Ovary (tissue), 3 donors: ENCODE measurements at regions not wholly inside any gene's neighbourhood (a gene's known extent, or its start where the extent isn't known, plus 50 kb on each side); places are given as distances from the start of the nearest gene placed in this dataset.

Experiments
- EP300 ChIP-seq: sonication (generic); formaldehyde crosslinking; IDR thresholded peaks from one replicate; pipeline ENCODE4 v1.6.1; 2017; ENCODE audit warnings: antibody characterized with exemption
- POLR2A ChIP-seq: fragments of 450-650 bp; IDR thresholded peaks from one replicate; pipeline ENCODE4 v1.6.1; 2017; ENCODE audit warnings: antibody characterized with exemption, mild to moderate bottlenecking, moderate library complexity
- TF ChIP-seq, protein P1 (sequence below), 3 donors: fragments of 450-650 bp in 2 of 3; fragments of 200-600 bp in 1 of 3; IDR thresholded peaks; one replicate each; pipeline versions ENCODE4 v1.5.1 to v1.8.0; 2016 to 2022; ENCODE audit warnings: antibody characterized with exemption in 3 of 3, mild to moderate bottlenecking in 1 of 3
- donor health status: DM: no; HTN: no; CAD: no.

DNA sequence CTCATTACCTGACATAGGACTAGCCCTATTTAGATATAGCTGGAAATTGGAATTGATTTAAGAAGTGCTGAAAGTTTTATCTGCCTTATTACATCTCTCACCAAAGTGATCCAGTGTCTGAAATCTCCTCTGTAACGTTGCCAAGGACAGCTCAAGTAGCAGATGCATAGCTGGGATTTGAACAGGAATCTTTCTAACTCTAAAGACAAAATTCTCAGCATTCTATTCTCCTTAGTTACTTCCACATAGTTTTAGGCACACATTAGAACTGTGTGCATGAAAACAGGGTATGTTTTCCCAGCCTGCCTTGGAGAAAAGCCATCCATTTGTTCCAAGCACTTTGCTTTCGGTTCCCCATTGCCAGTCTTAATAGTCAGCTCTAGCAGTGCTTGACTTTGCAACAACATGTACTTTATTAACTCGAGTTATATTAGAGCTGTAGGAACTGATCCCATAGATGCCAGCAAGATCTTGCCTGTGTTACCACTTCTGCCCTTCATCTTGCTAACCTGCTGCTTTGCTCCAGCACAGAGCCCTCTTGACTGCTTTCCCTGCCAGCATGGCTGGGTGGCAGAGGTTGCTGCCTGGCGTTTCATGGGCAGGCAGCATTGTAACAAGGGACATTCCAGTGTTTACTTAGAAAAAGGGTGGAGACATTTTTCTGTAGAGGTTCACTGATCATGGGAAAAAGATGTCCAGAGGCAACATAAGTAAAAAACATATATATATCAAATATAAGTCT is 56.1 kb upstream of the STMND1 start:
- TF ChIP-seq, protein P1, sequence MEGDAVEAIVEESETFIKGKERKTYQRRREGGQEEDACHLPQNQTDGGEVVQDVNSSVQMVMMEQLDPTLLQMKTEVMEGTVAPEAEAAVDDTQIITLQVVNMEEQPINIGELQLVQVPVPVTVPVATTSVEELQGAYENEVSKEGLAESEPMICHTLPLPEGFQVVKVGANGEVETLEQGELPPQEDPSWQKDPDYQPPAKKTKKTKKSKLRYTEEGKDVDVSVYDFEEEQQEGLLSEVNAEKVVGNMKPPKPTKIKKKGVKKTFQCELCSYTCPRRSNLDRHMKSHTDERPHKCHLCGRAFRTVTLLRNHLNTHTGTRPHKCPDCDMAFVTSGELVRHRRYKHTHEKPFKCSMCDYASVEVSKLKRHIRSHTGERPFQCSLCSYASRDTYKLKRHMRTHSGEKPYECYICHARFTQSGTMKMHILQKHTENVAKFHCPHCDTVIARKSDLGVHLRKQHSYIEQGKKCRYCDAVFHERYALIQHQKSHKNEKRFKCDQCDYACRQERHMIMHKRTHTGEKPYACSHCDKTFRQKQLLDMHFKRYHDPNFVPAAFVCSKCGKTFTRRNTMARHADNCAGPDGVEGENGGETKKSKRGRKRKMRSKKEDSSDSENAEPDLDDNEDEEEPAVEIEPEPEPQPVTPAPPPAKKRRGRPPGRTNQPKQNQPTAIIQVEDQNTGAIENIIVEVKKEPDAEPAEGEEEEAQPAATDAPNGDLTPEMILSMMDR (IDR thresholded peaks at IDR 0.05), result no peak
- no peak for TF ChIP-seq POLR2A
- TF ChIP-seq EP300, result no peak
